Thoracic aorta (tissue), 2 donors: ENCODE measurements at regions not wholly inside any gene's neighbourhood (a gene's known extent, or its start where the extent isn't known, plus 50 kb on each side); places are given as distances from the start of the nearest gene placed in this dataset.

Experiments
- ATAC-seq: fragments of 150-250 bp; one replicate; pipeline ENCODE4 v1.8.0; 2017; ENCODE audit warnings: low read depth; ENCODE audit not compliant: insufficient number of reproducible peaks, low FRiP score
- DNase-seq: peaks from one replicate; pipeline ENCODE4 v3.0.0-alpha.2; 2020; ENCODE audit warnings: low spot score
- H3K27ac ChIP-seq, 2 donors: fragments of 200-600 bp; sonication (generic); 1 replicate in 1 of 2; 2 replicates in 1 of 2; pipeline ENCODE4 v1.5.1; 2016; ENCODE audit warnings: mild to moderate bottlenecking in 2 of 2, moderate library complexity in 2 of 2
- H3K27me3 ChIP-seq: fragments of 200-600 bp; sonication (generic); replicated peaks from 2 replicates; pipeline ENCODE4 v1.6.0; 2016; ENCODE audit warnings: mild to moderate bottlenecking; ENCODE audit not compliant: insufficient read depth
- H3K36me3 ChIP-seq: fragments of 200-600 bp; sonication (generic); one replicate; pipeline ENCODE4 v1.5.1; 2016
- H3K4me1 ChIP-seq, 2 donors: fragments of 200-600 bp; sonication (generic); 1 replicate in 1 of 2; 2 replicates in 1 of 2; pipeline versions ENCODE4 v1.5.1 to v1.6.0; 2016; ENCODE audit warnings: low read depth in 2 of 2, mild to moderate bottlenecking in 1 of 2; ENCODE audit not compliant: control insufficient read depth in 1 of 2
- H3K4me3 ChIP-seq: fragments of 200-600 bp; sonication (generic); 2 replicates; pipeline ENCODE4 v1.5.1; 2016; ENCODE audit warnings: mild to moderate bottlenecking
- H3K9me3 ChIP-seq: fragments of 200-600 bp; sonication (generic); 2 replicates; pipeline ENCODE4 v1.5.1; 2016
- TF ChIP-seq, protein P1 (sequence below): fragments of 200-600 bp; sonication (generic); IDR thresholded peaks from one replicate; pipeline ENCODE4 v1.5.1; 2019; ENCODE audit warnings: antibody characterized with exemption

GRCh38 chr13:87130423-87130822 is 540.7 kb upstream of the SLITRK5 start:
- no peak for DNase-seq
- no peak for ATAC-seq
- Histone ChIP-seq H3K4me3 (no peak overlapping the region), H3K36me3 (no peaks in the 10 kb centered on the region), H3K27ac (no peak overlapping the region), H3K9me3 (no peaks in the 10 kb centered on the region), H3K27me3 (no peaks in the 10 kb centered on the region), H3K4me1 (no peaks in the 10 kb centered on the region)
- TF ChIP-seq, protein P1, sequence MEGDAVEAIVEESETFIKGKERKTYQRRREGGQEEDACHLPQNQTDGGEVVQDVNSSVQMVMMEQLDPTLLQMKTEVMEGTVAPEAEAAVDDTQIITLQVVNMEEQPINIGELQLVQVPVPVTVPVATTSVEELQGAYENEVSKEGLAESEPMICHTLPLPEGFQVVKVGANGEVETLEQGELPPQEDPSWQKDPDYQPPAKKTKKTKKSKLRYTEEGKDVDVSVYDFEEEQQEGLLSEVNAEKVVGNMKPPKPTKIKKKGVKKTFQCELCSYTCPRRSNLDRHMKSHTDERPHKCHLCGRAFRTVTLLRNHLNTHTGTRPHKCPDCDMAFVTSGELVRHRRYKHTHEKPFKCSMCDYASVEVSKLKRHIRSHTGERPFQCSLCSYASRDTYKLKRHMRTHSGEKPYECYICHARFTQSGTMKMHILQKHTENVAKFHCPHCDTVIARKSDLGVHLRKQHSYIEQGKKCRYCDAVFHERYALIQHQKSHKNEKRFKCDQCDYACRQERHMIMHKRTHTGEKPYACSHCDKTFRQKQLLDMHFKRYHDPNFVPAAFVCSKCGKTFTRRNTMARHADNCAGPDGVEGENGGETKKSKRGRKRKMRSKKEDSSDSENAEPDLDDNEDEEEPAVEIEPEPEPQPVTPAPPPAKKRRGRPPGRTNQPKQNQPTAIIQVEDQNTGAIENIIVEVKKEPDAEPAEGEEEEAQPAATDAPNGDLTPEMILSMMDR: no peak

- Histone ChIP-seq H3K4me3 (no peak overlapping the region), H3K4me1 (no peaks in the 10 kb centered on the region), H3K9me3 (no peaks in the 10 kb centered on the region), H3K27ac (no peak overlapping the region), H3K27me3 (no peaks in the 10 kb centered on the region), H3K36me3 (no peaks in the 10 kb centered on the region)
- ATAC-seq: no peak
- TF ChIP-seq, protein P1: no peak
- no peak for DNase-seq
These were observed 539.6 kb upstream of the SLITRK5 start for GRCh38 chr13:87131611-87132010.

GRCh38 chr13:87138866-87139265 is 532.3 kb upstream of the SLITRK5 start:
- Histone ChIP-seq H3K36me3 (no peaks in the 10 kb centered on the region), H3K9me3 (no peaks in the 10 kb centered on the region), H3K27ac (no peak overlapping the region), H3K4me1 (no peaks in the 10 kb centered on the region), H3K4me3 (no peak overlapping the region), H3K27me3 (no peaks in the 10 kb centered on the region)
- TF ChIP-seq, protein P1: no peak
- ATAC-seq (no peak), DNase-seq (no peak)

GRCh38 chr13:87147076-87147475 is 524.1 kb upstream of the SLITRK5 start:
- H3K36me3 ChIP-seq: no peaks in the 10 kb centered on the region
- H3K27me3 ChIP-seq: no peaks in the 10 kb centered on the region
- TF ChIP-seq, protein P1: no peak
- no peaks in the 10 kb centered on the region for H3K9me3 ChIP-seq
- H3K4me3 ChIP-seq: no peak overlapping the region
- H3K27ac ChIP-seq: no peak overlapping the region
- no peaks in the 10 kb centered on the region for H3K4me1 ChIP-seq
- no peak for ATAC-seq
- no peak for DNase-seq

- H3K4me1 ChIP-seq: no peaks in the 10 kb centered on the region
- TF ChIP-seq, protein P1: no peak
- DNase-seq (no peak), ATAC-seq (no peak)
- no peaks in the 10 kb centered on the region for H3K27me3 ChIP-seq
- no peak overlapping the region for H3K4me3 ChIP-seq
- H3K36me3 ChIP-seq: no peaks in the 10 kb centered on the region
- no peak overlapping the region for H3K27ac ChIP-seq
- H3K9me3 ChIP-seq: no peaks in the 10 kb centered on the region
These were observed 517.8 kb upstream of the SLITRK5 start for GRCh38 chr13:87153371-87153770.
